ENCODE measurements at regions not wholly inside any gene's neighbourhood (a gene's known extent, or its start where the extent isn't known, plus 50 kb on each side); places are given as distances from the start of the nearest gene placed in this dataset.

DNA sequence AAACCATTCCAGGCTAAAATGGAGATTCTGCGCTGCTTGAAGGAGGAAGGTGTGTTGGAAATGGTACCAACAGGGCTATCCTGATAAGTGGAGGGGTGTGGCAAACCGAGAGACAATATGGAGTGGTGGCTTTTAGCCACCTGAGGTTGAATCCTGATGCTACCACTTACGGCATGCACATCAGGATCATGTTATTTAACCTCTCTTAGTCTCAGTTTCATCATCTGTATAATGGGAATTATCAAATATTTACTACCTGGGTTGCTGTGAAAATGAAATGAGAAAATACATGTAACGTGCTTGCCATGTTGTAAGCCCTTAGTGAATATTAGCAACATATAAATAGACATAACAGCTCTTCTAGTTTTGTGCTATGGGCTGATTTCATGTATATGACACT lies 117.1 kb downstream of the TBX19 start:
- TF ChIP-seq, protein P1, sequence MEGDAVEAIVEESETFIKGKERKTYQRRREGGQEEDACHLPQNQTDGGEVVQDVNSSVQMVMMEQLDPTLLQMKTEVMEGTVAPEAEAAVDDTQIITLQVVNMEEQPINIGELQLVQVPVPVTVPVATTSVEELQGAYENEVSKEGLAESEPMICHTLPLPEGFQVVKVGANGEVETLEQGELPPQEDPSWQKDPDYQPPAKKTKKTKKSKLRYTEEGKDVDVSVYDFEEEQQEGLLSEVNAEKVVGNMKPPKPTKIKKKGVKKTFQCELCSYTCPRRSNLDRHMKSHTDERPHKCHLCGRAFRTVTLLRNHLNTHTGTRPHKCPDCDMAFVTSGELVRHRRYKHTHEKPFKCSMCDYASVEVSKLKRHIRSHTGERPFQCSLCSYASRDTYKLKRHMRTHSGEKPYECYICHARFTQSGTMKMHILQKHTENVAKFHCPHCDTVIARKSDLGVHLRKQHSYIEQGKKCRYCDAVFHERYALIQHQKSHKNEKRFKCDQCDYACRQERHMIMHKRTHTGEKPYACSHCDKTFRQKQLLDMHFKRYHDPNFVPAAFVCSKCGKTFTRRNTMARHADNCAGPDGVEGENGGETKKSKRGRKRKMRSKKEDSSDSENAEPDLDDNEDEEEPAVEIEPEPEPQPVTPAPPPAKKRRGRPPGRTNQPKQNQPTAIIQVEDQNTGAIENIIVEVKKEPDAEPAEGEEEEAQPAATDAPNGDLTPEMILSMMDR (IDR thresholded peaks at IDR 0.05 in 4 of 5, conservative IDR thresholded peaks at IDR 0.05 in 1 of 5), result no peak
- TF ChIP-seq POLR2A (IDR thresholded peaks at IDR 0.05), result no peak
